SW 1271 (cell line): ENCODE measurements at regions not wholly inside any gene's neighbourhood (a gene's known extent, or its start where the extent isn't known, plus 50 kb on each side); places are given as distances from the start of the nearest gene placed in this dataset.
A peak's percentile ranks its signal among the peaks of the same experiment; 100 is the strongest.

Experiments
- DNase-seq, 2 experiments: peaks; one replicate each; lab custom pipeline; 2025; lab: John Stamatoyannopoulos, UW

DNA sequence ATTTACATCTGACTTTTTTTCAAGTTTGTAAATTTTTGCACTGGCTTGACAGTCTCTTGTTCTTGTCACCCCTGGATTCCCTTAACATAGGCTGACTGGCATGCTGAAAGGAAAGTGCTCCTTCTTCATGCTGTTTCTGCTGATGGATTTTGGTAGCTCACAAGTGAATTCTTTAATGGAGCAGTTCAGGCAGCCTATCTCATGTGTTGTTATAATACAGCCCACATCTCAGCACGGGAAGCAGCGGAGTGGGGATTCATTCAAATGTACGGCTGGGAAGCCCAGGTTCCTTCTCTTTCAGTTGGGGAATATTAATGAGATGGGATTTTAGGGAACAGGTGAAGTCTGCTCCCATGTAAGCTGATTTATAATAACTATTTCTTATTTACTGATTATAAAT, 142.8 kb downstream of the CD8B2 start:
- no peak for DNase-seq

DNA sequence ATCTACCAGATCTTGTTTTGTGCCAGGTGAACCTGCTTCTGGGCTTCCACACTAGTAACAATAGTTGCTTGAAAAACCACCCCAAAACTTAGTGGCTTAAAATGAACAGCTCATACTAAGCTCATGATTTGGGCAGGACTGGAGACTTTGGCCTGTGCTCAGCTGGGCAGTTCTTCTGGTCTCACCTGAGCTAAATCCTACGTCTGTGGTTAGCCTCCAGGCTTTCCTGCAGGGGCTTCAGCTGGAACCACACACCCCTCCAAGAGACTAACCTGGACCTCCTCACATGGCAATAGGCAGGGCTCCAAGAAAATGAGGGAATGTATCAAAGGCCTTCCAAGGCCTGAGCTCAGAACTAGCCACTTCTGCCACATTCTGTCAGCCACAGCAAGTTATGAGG, 144.1 kb downstream of the CD8B2 start:
- no peak for DNase-seq

DNA sequence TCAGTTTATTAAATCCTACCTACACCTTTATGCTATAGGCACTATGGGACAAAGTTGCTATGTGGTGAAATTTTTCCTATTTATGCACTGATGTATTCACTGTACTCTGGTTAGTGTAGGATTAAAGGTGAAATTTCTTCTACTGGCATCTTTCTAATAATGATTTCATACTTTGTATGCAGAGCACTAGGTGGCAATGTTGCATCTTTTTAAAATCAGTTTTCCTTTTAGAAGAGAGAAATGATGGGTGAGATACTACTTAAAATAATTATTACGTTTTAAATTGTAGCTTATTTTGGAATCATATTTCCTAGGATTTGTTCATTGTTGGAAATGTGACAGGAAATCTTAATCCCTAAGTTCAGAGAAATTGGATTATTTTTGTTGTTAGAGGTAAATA, 150.9 kb downstream of the CD8B2 start:
- DNase-seq, result peak in 1 of 2 experiments; percentile 30

DNA sequence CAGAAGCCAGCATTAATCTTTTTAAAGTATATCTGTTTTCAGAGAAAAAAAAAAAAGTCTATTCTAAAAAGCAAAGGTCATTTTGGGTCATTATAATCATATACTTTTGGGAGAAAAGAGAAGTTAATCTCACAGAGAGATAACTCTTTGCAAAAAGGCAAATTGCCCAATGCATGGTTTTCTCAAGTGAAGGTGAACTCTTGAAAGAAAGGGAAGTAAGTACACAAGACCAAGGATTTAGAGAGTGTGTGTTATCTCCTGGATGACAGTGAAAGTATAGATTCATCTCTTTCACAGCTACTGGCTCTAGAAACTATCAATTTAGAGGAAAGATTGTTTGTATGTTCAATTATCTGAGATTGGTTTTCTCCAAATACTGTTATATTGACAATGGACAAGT, 151.4 kb downstream of the CD8B2 start:
- no peak for DNase-seq

DNA sequence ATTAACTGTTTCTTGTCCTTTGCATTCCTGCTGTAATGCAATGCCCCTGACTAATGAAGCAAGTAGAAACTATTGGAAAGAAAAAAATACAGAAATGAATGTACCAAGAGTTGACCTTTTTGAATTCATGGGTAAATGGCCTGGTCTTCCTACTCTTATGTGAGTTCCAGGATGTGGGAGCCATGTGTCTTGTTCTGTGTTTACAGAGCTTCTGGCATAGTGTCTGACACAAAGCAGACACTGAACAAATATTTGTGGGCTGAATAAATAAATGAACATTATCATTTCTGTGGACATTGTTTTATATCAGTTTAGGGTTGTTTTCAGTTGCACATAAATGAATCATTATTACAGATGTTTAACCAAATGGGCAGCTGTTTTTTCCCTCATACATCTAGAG, 155.5 kb downstream of the CD8B2 start:
- DNase-seq, result no peak

DNA sequence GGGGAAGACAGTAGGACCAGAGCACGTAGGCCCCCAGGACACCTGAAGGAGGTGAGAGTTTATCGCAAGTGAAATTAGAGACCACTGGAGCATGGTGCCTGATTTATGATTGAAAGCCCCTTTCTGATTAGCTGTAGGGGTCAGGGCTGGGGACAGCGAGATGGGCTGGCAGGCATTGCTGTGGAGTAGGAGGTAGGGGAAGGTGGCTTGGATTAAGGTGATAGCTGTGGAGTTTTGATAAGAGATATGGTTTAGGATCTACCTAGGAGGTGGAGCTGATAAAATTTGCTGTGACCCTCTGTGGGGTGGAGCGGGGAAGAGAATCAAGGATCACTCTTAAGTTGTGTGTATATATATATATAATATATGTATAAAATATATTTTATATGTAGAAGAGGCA, 157.5 kb downstream of the CD8B2 start:
- no peak for DNase-seq

DNA sequence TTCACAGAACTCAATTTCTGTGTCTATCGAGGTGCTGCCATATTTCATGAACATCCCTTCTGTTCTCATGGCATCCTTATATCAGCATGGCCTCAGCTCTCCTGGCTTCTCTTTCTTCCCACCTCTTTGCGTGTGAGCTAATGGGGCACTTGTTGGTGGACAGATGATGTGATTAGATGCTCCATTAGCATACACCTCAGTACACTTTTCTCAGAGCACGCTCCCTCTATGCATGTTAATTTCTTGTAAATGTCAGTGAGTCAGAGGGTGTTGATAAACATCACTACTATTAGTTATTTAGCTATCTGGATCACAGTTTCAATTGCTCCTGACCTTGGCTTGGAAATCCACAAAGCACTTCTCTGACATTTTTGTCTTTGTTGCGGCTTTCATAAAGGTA, 159.4 kb downstream of the CD8B2 start:
- DNase-seq, result no peak

DNA sequence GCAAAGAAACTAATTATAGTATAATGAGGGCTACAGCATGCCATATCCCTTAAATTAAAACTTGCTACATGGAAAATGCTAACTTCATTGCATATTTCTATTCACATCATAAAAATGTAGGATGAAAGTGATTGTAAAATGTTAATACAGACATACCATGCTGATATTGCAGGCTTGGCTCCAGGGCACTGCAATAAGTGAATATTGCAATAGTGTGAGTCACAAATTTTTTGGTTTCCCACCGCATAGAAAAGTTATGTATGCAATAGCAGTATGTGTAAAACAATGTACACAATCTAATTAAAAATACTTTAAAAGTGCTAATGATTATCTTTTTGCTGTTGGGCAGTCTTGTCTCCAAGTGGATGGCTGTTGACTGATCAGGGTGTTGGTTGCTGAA, 162.1 kb downstream of the CD8B2 start:
- DNase-seq, result no peak

DNA sequence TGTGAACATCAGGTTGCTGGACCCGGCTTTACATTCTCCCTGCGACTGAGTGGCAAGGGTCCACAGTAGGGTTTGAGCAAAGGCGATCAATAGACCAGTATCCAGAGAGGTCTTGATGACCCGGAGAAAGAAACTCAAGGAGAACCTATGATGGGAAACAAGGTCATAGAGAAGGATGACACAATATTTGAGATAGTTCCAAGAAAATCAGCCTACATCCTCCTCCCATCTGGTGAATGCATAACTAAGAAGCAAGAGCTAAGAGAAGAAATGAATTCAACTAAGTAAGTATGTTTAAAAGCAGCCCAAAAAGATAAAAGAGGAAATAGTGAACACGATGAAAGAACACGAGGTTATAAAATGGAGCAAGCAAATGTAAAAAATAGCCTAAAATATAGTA, 166.3 kb downstream of the CD8B2 start:
- DNase-seq, result no peak

DNA sequence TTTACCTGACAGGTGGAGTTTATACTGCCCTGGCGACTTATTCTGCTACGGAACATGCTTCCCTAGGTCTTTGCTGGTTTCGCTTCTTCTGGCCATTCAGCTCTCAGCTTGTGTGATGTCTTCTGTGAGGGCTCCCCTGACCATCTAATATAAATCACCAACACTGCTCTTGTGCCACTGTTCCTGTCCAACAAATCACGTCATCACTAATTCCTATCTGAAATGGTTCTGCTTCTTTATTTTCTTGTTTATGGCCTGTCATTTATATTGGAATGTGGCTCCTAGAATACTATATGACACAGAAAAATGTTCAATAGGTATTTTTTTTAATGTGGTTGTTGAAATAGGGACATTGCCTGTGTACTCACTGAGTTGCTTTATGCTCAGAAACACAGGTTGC, 171.5 kb downstream of the CD8B2 start:
- no peak for DNase-seq

DNA sequence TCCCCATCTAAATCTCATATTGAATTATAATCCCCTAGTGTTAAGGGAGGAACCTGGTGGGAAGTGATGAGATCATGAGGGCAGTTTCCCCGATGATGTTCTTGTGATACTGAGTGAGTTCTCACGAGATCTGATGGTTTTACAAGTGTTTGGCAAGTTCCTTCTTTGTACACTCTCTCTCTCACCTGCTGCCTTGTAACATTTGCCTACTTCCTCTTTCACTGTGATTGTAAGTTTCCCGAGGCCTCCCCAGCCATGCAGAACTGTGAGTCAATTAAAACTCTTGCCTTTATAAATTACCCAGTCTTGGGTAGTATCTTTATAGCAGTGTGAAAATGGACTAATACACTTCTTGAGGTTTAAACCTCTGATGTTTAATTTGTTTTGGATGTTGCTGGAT, 177.5 kb downstream of the CD8B2 start:
- no peak for DNase-seq

DNA sequence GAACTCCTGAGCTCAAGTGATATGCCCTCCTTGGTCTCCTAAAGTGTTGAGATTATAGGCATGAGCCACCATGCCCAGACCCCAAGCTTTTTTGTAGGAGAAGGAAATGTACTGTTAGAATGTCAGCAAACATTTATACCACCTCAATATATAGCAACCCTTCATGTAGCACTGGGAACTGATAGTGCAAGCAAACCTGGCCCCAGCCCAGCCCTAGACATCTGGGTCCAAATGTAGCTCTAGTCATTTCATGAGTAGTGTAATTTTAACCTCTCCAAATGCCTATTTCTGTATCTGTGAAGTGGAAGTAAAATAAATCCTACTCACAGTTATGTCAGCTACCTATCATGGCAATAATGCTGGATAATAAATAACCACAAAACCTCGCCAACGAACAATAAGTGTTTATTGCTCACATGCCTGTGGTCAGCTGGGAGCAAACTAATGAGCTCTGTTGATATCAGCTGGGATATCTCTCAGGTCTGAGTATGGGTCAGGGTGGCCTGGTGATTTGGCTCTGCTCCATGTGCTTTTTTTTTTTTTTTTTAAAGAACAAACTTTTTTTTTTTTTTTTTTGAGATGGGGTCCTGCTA, 180.4 kb downstream of the CD8B2 start:
- no peak for DNase-seq

DNA sequence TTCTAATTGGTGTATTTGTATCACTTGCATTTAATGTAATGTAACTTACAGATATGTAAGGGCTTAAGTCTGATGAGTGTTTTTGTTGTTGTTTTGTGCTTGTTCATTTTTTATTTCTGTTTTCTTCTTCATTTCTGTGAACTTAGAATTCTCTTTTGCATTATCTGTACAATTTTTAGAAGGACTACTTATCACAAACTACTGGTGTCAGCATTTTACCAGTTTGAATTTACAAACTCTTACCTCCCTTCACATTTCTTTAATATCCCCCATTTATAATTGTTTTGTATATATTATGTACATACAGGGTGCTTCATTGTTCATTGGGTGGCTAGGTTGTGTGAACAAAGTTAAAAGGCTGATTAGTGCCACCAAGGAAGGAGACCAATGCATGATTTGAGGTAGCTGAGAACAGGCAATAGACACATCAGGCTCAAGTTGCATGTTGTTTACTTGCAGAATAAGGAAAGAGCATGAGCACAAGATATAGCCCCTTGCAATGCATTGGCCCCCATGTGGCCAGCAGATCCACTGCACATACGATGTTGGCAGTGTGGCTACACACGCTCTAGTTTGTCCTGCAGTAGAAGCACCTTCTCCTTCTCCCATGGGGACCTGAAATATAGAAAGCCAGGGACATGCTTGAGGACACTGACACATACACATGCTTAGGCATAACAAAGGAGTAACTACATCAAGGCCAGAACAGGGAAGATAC, 198.2 kb downstream of the CD8B2 start:
- no peak for DNase-seq

DNA sequence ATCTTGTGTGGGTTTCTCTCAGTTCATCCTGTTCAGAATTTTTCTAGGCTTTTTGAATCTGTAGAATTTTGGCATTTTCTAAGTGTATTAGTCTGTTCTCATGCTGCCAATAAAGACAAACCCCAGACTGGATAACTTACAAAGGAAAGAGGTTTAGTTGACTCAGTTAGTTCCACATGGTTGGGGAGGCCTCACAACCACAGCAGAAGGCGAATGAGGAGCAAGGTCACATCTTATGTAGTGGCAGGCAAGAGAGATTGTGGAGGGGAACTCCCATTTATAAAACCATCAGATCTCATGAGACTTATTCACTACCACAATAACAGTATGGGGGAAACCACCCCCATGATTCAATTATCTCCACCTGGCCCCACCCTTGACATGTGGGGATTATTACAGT, 199.2 kb downstream of the ST6GAL2 start:
- no peak for DNase-seq

DNA sequence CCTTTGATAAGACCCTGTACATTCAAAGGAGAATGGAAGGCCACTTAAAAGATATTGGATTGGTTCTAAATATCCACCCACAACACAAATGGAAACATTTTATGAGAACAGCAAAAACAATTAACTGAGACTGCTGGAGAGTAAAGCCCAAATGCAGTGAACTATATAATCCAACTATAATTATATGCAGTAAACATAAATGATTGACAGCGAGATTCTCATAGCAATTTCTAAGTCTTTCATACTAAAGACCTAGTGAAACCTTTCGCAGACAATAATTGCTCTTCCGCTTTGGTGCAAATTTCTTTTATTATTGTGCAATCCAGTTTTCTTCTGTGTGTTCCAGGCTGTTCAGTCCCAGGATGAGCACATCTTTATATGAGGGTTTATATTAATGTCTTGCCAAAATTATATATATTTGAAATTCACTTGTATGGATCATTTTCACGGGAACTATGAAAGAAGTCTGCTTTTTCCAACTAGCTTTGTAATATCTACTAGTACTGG, 190.9 kb downstream of the ST6GAL2 start:
- DNase-seq, result no peak

DNA sequence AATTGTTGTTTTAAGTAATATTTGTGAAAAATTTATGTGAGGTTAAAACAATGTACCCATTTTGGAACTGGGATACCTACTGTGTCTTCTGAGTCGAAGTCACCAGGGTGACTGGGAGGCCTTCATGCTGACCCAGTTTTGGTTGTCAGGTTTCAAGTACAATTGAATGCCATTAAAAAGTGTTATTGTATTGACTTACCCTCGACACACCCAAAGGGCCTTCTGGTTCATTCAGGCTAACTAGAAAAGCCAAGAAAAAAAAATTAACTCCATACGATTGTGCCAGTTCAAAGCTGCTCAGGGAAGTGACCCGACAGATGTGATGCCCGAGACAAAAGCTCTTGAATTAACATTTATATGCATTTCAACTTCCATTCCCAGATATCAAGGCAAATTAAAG, 190.0 kb downstream of the ST6GAL2 start:
- no peak for DNase-seq

DNA sequence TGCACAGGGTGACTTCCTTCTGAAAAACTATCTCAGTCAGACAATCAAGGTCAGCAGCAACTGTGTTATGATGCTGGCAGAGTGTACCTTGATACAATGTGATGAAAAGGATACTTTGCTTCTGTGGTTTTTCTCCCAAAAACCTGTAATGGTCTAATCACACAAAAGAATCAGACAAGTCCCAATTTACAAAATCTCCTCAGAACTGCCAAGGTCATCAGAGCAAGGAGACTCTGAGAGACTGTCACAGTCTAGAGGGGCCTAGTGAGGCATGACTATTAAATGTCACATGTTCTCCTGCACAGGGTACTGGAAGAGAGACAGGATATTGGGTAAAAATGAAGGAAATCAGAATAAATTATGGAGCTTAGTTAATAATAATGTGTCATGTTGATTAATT, 185.4 kb downstream of the ST6GAL2 start:
- DNase-seq, result no peak

DNA sequence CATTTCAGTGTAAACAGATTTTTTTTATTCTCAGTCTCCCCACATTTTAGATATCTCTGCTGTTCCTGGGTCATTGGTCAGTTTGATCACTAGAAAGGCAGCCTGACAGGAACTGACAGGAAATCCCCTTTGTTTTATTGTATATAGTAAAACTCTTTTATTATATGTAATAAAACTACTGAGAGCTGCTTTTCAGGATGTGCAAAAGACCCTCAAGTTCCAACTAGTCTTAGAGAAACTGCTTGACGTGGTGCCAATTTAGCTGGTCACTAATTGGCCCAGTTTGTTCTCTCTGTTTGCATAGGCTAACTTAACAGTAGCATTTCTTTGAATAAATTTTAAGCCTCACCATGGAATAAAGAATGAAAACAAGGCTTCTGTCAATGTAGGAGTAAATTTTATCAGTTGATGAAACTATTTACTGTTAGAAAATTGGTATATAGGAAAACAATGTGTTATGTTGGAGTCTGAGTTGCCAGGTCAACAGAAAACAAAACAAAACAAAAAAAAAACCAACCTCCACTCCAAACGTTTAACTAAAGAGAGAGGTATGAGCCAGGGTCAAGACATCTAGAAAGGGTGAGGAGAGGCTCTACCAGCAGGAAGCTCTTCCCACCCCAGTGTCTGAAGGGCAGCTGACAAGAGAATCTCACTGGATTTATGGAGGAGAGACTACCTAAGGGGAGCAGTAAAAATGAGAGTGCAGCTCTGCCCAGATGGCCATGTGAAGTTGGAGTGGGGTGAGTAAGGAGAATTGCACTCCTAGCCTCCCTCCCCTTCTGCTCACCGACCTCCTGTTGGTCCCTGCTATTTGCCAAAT, 184.6 kb downstream of the ST6GAL2 start:
- DNase-seq, result no peak

DNA sequence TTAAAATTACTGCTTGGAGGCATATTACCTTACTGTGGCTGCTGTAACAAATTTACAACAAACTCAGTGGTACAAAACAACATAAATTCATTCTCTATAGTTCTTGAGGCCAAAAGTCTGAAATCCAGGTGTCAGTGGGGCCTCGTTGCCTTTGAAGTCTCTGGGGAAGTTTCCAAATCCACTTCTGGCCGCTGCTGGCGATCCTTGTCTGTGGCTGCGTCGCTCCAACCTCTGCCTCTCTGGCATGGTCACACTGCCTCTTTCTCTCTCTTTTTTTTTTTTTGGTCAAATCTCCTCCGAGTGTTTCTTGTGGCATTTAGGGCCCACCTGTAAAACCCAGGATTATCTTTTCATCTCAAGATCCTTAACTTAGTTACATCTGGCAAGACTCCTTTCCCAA, 182.8 kb downstream of the ST6GAL2 start:
- no peak for DNase-seq

DNA sequence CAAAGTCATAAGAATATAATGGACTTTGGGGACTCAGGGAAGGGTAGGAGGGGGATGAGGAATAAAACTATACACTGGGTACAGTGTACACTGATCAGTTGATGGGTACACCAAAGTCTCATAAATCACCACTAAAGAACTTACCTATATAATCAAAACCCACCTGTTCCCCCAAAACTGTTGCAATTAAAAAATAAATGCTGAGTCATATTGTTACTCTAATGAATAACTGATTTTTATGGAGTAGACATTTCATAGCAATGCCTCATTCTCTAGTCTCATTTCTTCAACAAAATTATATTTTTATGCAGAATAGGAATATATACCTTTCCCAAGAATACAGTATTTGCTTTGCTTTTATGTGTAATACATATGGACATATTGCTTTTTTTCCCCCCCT, 181.2 kb downstream of the ST6GAL2 start:
- DNase-seq, result no peak

DNA sequence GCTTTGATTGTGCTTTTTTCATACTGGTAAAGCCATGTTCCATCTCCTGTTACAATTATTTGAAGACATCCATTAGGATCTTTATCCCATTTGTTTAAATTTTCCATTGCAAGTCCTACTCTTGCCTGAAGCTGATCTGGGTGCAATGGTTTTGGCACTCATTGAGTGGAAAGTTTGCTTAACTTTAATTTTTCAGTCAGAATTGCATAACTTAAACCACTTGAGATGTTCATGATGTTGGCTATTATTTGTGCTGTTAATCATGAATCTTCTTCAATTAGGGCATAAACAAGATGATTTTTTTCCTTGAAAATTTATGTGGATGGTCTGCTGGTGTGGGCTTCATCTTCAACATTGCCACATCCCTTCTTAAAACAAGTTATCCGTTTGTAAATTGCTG, 180.1 kb downstream of the ST6GAL2 start:
- DNase-seq, result no peak

DNA sequence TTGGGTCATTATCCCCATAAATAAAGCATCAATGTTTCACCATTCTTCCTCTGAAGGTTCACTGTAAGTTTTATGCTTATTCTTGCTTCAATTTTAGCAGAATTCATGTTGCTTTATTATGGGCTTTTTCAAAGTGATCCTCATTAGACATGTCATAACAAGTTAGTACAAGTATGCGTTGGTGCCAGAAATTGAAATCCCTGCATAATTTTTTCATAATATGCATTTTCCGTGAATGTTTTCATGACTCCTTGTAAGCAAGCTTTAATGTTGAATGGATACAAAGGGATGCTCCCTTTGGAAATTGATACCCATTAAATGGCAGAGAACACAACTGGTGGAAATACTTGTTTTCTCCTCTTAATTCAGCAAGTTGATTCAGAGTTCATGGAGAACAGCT, 179.7 kb downstream of the ST6GAL2 start:
- DNase-seq, result no peak

DNA sequence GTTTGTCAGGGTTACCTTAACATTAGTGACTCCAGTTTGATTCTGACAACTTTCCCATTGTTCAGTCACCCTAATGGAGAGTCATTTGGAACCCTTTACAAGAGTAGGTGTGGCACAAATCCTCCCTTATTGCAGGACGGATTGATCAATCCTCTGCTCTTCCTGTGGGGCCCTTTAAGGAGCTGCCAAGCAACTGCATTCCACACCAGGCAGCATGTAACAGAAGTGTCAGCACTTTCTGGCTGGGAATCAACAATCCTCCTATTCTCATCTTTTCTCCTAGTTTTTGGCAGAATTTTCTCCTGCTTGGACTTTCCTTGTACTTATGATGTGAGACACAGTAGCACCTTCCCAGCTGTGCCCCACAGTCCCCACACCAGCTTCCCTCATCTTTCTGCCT, 177.8 kb downstream of the ST6GAL2 start:
- no peak for DNase-seq
